HG02981 (cell line): ENCODE measurements at regions not wholly inside any gene's neighbourhood (a gene's known extent, or its start where the extent isn't known, plus 50 kb on each side); places are given as distances from the start of the nearest gene placed in this dataset.
"Not testable (repeated sequence)": the region's sequence is repeated elsewhere in the genome, so short reads cannot be mapped to it uniquely, and the experiment has no call there.

Experiments
- ATAC-seq: cut with Tn5 transposase; IDR thresholded peaks from one replicate; pipeline ENCODE4 v1.9.1; 2021; ENCODE audit warnings: mild to moderate bottlenecking, moderate library complexity; ENCODE audit not compliant: unreplicated experiment

- no peak for ATAC-seq
Observed at GRCh38 chr6:26232306-26232939, 132.6 kb upstream of the BTN3A2 start.

- ATAC-seq: peak; percentile 7
Observed at GRCh38 chr6:26232940-26233648, 131.9 kb upstream of the BTN3A2 start.

GRCh38 chr6:26233649-26234420, 131.2 kb upstream of the BTN3A2 start:
- ATAC-seq: peak; percentile 42

- ATAC-seq: peak; percentile 46
Observed at GRCh38 chr6:26234421-26235301, 130.3 kb upstream of the BTN3A2 start.

- ATAC-seq: no peak
Observed at GRCh38 chr6:26235302-26235670, 129.7 kb upstream of the BTN3A2 start.

DNA sequence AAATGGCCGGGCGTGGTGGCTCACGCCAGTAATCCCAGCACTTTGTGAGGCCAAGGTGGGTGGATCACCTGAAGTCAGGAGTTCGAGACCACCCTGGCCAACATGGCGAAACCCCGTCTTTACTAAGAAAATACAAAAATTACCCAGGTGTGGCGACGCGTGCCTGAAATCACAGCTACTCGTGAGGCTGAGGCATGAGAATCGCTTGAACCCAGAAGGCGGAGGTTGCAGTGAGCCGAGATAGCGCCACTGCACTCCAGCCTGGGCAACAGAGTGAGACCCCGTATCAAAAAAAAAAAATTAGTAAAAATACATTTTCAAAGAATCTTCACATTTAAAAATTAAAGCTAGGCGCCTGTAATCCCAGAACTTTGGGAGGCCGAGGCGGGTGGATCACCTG, 125.6 kb upstream of the BTN3A2 start:
- ATAC-seq: not testable (repeated sequence)

GRCh38 chr6:26240157-26241032, 124.6 kb upstream of the BTN3A2 start:
- peak; percentile 55 for ATAC-seq

DNA sequence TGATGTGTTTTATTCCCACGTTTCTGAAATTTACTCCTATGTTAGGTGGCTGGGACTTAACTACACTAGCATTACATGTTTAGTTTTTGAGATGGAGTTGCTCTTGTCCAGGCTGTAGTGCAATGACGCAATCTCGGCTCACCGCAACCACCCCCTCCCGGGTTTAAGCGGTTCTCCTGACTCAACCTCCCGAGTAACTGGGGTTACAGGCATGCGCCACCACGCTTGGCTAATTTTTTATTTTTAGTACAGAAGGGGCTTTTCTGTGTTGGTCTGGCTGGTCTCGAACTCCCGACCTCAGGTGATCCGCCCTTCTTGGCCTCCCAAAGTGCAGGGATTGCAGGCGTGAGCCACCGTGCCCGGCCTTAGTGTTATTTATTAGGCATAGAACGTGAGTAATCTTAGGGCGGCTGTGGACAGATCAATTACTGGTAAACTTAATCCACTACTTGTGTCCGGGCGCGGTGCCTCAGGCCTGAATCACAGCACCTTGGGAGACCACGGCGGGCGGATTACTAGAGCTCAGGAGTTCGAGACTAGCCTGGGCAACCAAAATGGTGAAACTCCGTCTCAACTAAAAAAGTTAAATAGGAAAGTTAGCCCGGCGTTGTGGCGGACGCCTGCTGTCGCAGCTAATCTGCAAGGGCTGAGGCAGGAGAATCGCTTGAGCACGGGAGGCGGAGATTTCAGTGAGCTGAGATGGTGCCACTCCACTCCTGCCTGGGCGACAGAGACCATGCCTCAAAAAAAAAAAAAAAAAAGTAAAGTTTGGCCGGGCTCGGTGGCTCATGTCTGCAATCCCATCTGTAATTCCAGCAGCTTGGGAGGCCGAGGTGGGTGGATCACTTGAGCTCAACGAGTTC, 123.7 kb upstream of the BTN3A2 start:
- no peak for ATAC-seq

DNA sequence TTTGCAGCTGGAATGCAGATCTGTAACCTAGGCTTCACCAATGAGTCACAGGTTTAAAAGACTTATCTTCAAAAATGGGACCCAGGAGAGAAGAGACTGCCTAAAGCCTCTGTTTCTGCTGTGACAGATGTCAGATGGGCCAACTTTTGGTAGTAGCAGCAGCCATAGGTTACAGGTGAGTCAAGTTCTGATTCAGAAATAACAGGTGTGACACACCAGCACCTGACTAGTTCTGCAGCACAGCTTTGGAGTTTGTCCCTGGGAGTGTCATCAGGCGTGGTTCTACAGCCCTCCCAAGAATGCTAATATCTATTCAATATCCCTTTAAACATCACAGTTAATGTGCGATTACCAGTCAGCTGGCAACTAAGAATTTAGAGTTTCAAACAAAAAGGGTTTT, 121.9 kb upstream of the BTN3A2 start:
- no peak for ATAC-seq

DNA sequence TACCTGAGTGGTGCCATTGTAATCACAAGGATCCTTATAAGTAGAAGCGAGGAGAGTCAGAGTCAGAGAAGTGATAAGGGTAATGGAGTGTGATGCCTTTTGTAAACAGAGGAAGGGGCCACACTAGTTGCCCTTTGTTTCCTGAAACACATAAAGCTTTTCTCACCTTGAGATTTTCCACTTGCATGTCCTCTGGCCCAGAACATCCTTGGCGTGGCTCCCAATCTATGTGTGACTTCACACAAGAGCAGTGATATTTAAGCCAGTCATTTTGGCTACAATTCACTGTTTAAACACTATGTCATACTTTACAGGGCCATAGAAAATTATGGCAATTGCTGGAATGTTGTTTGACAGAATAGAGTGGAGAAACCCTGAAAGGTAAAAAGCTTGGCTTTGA, 121.2 kb upstream of the BTN3A2 start:
- no peak for ATAC-seq

DNA sequence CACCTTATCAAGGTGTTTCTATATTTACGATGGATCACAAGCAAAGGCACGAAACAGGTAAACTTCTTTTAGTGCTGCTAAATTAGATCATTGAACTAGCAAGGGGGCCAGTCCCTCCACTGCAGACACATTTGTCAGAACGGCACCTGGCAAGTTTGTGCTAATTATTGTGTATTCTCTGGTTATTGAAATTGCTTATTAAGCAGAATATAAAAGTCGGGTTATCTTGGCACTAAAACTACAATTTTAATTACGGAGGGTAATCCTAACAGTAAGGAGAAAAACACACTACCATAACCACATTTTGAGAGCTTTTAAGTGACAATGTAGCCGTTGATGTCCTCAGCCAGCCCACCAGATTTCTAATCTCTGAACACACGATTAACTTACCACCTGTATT, 118.9 kb upstream of the BTN3A2 start:
- ATAC-seq: no peak

- no peak for ATAC-seq
Observed at GRCh38 chr6:26246553-26246952, 118.4 kb upstream of the BTN3A2 start.

GRCh38 chr6:26249707-26249956, 115.4 kb upstream of the BTN3A2 start:
- peak; percentile 16 for ATAC-seq

GRCh38 chr6:26249957-26250697, 114.9 kb upstream of the BTN3A2 start:
- ATAC-seq: peak; percentile 45

DNA sequence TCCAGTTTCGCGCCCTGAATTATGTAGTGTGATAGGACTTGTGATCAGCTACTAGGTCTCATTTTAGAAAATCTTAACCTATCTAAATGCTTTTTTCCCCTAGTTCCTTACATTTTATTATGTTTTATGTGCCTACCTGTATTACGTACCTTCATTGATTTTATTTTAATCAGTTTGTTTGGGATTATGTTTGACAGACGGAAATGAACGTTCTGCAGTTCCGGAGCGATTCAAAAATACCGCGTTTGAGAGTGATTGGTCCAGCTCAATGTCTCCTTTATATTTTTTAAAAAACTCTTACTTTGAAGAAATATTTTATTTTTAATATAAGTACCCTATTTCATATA, 114.3 kb upstream of the BTN3A2 start:
- no peak for ATAC-seq

- ATAC-seq: peak; percentile 42
Observed at GRCh38 chr6:26251354-26252076, 113.5 kb upstream of the BTN3A2 start.

- ATAC-seq: no peak
Observed at GRCh38 chr6:26252077-26252472, 112.9 kb upstream of the BTN3A2 start.

DNA sequence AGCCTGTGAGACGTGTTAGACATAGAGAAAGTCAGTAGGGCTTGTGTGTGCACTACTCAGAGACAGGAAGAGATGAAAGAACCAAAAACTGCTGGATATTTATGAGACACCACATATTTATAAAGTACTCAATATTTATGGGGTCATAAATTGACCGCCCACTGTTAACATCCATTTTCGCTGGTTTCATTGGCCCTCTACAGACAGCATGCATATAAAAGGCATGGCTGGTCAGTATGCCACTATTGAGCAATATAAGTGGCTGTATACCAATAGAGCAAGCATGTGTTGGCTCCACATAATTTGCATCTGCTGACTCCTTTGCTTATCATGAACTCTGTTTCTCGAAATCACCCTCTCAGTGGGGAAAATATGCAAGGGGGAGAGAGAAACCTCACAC, 110.3 kb upstream of the BTN3A2 start:
- ATAC-seq: no peak
